Calu3 (cell line): ENCODE measurements at regions not wholly inside any gene's neighbourhood (a gene's known extent, or its start where the extent isn't known, plus 50 kb on each side); places are given as distances from the start of the nearest gene placed in this dataset.

Source experiments
- BruUV-seq: library from RNA; stranded (reverse); fragments of 400-500 nt; replicated peaks from 2 replicates; lab custom pipeline; 2021; lab: Mats Ljungman, UMichigan
- CTCF ChIA-PET: fragments of 300-600 bp; sonication (Branson Sonifier 250); formaldehyde crosslinking; loops from one replicate; lab custom pipeline; 2022; ENCODE audit warnings: antibody characterized with exemption; lab: Charles Lee
- DNase-seq: peaks from one replicate; pipeline ENCODE4 v3.0.0; 2022
- H3K27ac Mint-ChIP-seq: one replicate; pipeline ENCODE4 v1.8.0; 2022; ENCODE audit warnings: mixed read lengths; ENCODE audit not compliant: unreplicated experiment
- H3K27me3 Mint-ChIP-seq: one replicate; pipeline ENCODE4 v1.8.0; 2022; ENCODE audit warnings: mixed read lengths; ENCODE audit not compliant: unreplicated experiment
- H3K36me3 Mint-ChIP-seq: one replicate; pipeline ENCODE4 v1.8.0; 2022; ENCODE audit warnings: mild to moderate bottlenecking, moderate library complexity, mixed read lengths; ENCODE audit not compliant: insufficient read depth, unreplicated experiment
- H3K4me1 Mint-ChIP-seq: one replicate; pipeline ENCODE4 v1.8.0; 2022; ENCODE audit warnings: mild to moderate bottlenecking, low read depth, mixed read lengths; ENCODE audit not compliant: unreplicated experiment
- H3K4me3 Mint-ChIP-seq: one replicate; pipeline ENCODE4 v1.8.0; 2022; ENCODE audit warnings: mild to moderate bottlenecking, low read depth, moderate library complexity, mixed read lengths; ENCODE audit not compliant: unreplicated experiment
- H3K9me3 Mint-ChIP-seq: one replicate; pipeline ENCODE4 v1.8.0; 2022; ENCODE audit warnings: low read depth, mixed read lengths; ENCODE audit not compliant: unreplicated experiment
- intact Hi-C: fragments of 100-400 bp; cut with micrococcal nuclease; formaldehyde crosslinking; loops from one replicate; pipeline ENCODE4 v1.10.0; 2022; ENCODE audit not compliant: unreplicated experiment
- TF ChIP-seq, protein P1 (sequence below): fragments of 200-600 bp; IDR thresholded peaks from one replicate; pipeline ENCODE4 v1.8.0; 2022; ENCODE audit warnings: antibody characterized with exemption; ENCODE audit not compliant: unreplicated experiment

DNA sequence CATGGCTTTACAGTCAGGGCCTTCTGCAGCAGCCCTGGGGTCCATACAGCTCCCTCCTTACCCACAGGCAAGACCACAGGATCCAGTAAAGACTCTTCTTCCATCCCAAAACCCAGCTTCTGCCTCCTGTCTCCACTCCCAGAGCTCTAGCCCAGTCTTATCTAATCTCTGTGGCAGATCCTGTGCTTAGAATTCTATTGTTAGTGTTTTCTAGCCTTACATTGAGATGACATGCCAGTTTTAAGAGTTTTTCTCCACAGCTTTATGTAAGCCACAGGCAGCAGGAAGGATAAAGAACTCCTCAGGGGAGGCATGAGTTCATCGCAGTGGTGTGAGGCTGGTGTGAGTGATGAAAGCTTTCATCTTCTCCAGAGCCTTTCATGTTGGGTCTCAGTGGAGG lies 129.1 kb downstream of the RCHY1 start:
- H3K4me3 Mint-ChIP-seq = no peak overlapping the region
- H3K27me3 Mint-ChIP-seq = peaks cover 16% of the 10 kb centered on the region
- intact Hi-C loops = no loop called here
- H3K4me1 Mint-ChIP-seq = no peaks in the 10 kb centered on the region
- TF ChIP-seq, protein P1, sequence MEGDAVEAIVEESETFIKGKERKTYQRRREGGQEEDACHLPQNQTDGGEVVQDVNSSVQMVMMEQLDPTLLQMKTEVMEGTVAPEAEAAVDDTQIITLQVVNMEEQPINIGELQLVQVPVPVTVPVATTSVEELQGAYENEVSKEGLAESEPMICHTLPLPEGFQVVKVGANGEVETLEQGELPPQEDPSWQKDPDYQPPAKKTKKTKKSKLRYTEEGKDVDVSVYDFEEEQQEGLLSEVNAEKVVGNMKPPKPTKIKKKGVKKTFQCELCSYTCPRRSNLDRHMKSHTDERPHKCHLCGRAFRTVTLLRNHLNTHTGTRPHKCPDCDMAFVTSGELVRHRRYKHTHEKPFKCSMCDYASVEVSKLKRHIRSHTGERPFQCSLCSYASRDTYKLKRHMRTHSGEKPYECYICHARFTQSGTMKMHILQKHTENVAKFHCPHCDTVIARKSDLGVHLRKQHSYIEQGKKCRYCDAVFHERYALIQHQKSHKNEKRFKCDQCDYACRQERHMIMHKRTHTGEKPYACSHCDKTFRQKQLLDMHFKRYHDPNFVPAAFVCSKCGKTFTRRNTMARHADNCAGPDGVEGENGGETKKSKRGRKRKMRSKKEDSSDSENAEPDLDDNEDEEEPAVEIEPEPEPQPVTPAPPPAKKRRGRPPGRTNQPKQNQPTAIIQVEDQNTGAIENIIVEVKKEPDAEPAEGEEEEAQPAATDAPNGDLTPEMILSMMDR = no peak
- no TSS peak for BruUV-seq
- no peak for DNase-seq
- no peak overlapping the region for H3K27ac Mint-ChIP-seq
- no peaks in the 10 kb centered on the region for H3K9me3 Mint-ChIP-seq
- no peaks in the 10 kb centered on the region for H3K36me3 Mint-ChIP-seq
- CTCF ChIA-PET = no interaction called here

- no peaks in the 10 kb centered on the region for H3K36me3 Mint-ChIP-seq
- no peak overlapping the region for H3K27ac Mint-ChIP-seq
- intact Hi-C loops = no loop called here
- DNase-seq = no peak
- TF ChIP-seq, protein P1 = no peak
- H3K27me3 Mint-ChIP-seq = peaks cover 47% of the 10 kb centered on the region
- CTCF ChIA-PET = no interaction called here
- BruUV-seq = no TSS peak
- no peaks in the 10 kb centered on the region for H3K4me1 Mint-ChIP-seq
- H3K4me3 Mint-ChIP-seq = no peak overlapping the region
- peaks cover 2% of the 10 kb centered on the region for H3K9me3 Mint-ChIP-seq
Measured at GRCh38 chr4:75376543-75376942, 137.7 kb downstream of the RCHY1 start.

GRCh38 chr4:75371915-75372314 lies 142.3 kb downstream of the RCHY1 start:
- Mint-ChIP-seq H3K27ac (no peak overlapping the region), H3K9me3 (no peaks in the 10 kb centered on the region), H3K4me3 (no peak overlapping the region), H3K36me3 (no peaks in the 10 kb centered on the region), H3K27me3 (peaks cover 50% of the 10 kb centered on the region), H3K4me1 (no peaks in the 10 kb centered on the region)
- CTCF ChIA-PET = no interaction called here
- no TSS peak for BruUV-seq
- intact Hi-C loops = no loop called here
- TF ChIP-seq, protein P1 = no peak
- no peak for DNase-seq

GRCh38 chr4:75370576-75370975 lies 143.6 kb downstream of the RCHY1 start:
- Mint-ChIP-seq H3K4me1 (no peaks in the 10 kb centered on the region), H3K9me3 (no peaks in the 10 kb centered on the region), H3K27ac (no peak overlapping the region), H3K36me3 (no peaks in the 10 kb centered on the region), H3K4me3 (no peak overlapping the region), H3K27me3 (peaks cover 41% of the 10 kb centered on the region)
- DNase-seq = no peak
- TF ChIP-seq, protein P1 = no peak
- intact Hi-C loops = no loop called here
- BruUV-seq = no TSS peak
- CTCF ChIA-PET = no interaction called here

- no peak overlapping the region for H3K27ac Mint-ChIP-seq
Measured at GRCh38 chr4:75345423-75345822, 168.8 kb downstream of the RCHY1 start.

More at GRCh38 chr4:75345423-75345822, 168.8 kb downstream of the RCHY1 start:
- BruUV-seq = no TSS peak
- TF ChIP-seq, protein P1 = no peak
- H3K9me3 Mint-ChIP-seq = no peaks in the 10 kb centered on the region
- no peak overlapping the region for H3K4me3 Mint-ChIP-seq
- H3K27me3 Mint-ChIP-seq = peaks cover 5% of the 10 kb centered on the region
- no peak for DNase-seq
- CTCF ChIA-PET = no interaction called here
- no peaks in the 10 kb centered on the region for H3K4me1 Mint-ChIP-seq
- intact Hi-C loops = no loop called here
- H3K36me3 Mint-ChIP-seq = no peaks in the 10 kb centered on the region
